RWPE2 (cell line): ENCODE measurements at regions not wholly inside any gene's neighbourhood (a gene's known extent, or its start where the extent isn't known, plus 50 kb on each side); places are given as distances from the start of the nearest gene placed in this dataset.
A peak's percentile ranks its signal among the peaks of the same experiment; 100 is the strongest.

ENCODE experiments used
- ATAC-seq: fragments of 200-7000 bp; cut with Tn5 transposase; 3 replicates; pipeline ENCODE4 v1.9.1; 2021; ENCODE audit warnings: low read depth
- DNase-seq: peaks from one replicate; pipeline ENCODE4 v3.0.0-alpha.2; 2020; ENCODE audit warnings: low spot score
- H3K27ac ChIP-seq: fragments of 450-650 bp; 2 replicates; pipeline ENCODE4 v1.5.1; 2017; ENCODE audit warnings: mild to moderate bottlenecking; ENCODE audit not compliant: poor library complexity, severe bottlenecking
- H3K27me3 ChIP-seq: fragments of 250-450 bp; sonication (Bioruptor Pico); 2 replicates; pipeline ENCODE4 v1.5.1; 2021; ENCODE audit warnings: mild to moderate bottlenecking, moderate library complexity; ENCODE audit not compliant: insufficient read depth, poor library complexity, severe bottlenecking
- H3K36me3 ChIP-seq: fragments of 250-450 bp; sonication (Bioruptor Pico); 2 replicates; pipeline ENCODE4 v1.5.1; 2020; ENCODE audit warnings: low read depth, mild to moderate bottlenecking, moderate library complexity
- H3K4me1 ChIP-seq: fragments of 250-450 bp; sonication (Bioruptor Pico); 2 replicates; pipeline ENCODE4 v1.5.1; 2021; ENCODE audit warnings: mild to moderate bottlenecking, moderate library complexity; ENCODE audit not compliant: insufficient read depth, poor library complexity, severe bottlenecking
- H3K4me3 ChIP-seq: fragments of 250-450 bp; sonication (Bioruptor Pico); 2 replicates; pipeline ENCODE4 v1.5.1; 2021; ENCODE audit warnings: mild to moderate bottlenecking, moderate library complexity; ENCODE audit not compliant: severe bottlenecking
- H3K9me3 ChIP-seq: fragments of 250-450 bp; sonication (Bioruptor Pico); 2 replicates; pipeline ENCODE4 v1.5.1; 2021; ENCODE audit warnings: mild to moderate bottlenecking, moderate library complexity; ENCODE audit not compliant: severe bottlenecking
- CTCF ChIP-seq: fragments of 450-650 bp; IDR thresholded peaks from one replicate; pipeline ENCODE4 v1.5.1; 2017; ENCODE audit warnings: mild to moderate bottlenecking, moderate library complexity; ENCODE audit not compliant: poor library complexity, severe bottlenecking

DNA sequence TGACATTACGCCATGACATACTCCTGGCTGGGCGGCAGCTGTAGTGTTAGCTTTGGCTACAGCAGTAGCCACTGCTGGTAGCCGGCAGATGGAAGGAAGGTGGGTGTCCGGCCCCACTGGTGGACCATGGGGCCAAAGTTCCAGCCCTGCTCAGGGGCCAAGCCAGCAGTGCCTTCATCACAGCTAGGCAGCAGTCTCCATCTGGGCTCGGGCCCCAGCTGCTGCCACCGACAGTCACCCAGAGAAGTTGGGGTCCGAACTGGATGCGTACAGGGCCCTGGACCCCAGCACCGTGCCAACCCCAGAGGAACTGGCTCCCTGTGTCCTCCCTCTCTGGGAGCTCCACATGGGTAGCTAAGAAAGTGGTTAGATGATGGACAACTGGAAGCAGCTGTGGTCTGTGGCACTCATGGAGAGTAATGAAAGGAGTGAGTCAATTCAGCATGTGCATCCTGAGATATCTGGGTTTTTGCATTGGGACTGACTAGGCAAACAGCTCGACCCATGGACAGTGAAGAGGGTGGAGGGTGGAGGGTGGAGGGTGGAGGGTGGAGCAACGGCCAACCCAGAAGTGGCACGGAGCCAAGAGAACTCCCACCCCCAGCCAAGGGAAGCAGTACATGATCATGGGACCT, 366.6 kb upstream of the GRIA3 start:
- TF ChIP-seq CTCF, result no peak
- Histone ChIP-seq H3K9me3 (no peaks in the 10 kb centered on the region), H3K27me3 (no peaks in the 10 kb centered on the region), H3K36me3 (no peaks in the 10 kb centered on the region), H3K4me3 (no peak overlapping the region), H3K4me1 (no peaks in the 10 kb centered on the region), H3K27ac (no peak overlapping the region)
- DNase-seq (no peak), ATAC-seq (no peak)

DNA sequence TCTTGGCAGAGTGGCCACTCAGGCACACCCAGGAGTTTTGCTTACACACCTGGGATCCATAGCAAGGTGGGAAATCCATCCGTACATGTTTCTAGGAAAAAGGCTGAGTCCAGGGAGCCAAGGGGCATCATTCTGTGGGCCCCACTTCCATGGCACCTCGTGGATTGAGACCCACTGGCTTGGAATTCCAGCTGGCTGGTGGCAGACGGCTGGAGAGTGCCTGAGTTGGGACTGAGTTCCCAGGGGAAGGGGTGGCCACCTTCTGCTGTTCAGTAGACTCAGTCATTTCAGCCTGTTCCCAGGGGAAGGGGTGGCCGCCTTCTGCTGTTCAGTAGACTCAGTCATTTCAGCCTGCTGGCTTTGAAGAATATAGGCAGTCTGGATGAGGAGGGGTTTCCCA, 366.0 kb upstream of the GRIA3 start:
- Histone ChIP-seq H3K4me3 (no peak overlapping the region), H3K27ac (no peak overlapping the region), H3K4me1 (no peaks in the 10 kb centered on the region), H3K9me3 (no peaks in the 10 kb centered on the region), H3K36me3 (no peaks in the 10 kb centered on the region), H3K27me3 (no peaks in the 10 kb centered on the region)
- ATAC-seq (no peak), DNase-seq (no peak)
- TF ChIP-seq CTCF, result no peak

DNA sequence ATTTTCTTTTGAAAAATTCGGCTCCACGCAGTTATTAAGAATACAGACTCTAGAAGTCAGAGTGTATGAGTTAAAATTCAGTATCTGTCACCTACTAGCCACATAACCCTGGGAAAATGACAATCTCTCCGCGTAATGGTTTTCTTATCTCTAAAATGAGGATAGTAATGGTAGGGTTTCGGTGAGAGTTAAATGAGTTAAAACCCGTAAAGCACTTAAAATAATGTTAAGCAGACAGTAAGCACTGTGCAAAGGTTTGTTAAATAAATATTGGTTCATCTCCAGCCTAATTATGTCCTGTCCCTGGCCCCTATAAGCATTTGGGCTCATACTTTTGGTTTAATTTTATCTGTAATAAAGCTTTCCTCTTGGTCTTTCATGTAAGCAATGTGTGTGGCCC, 350.8 kb upstream of the GRIA3 start:
- H3K4me3 ChIP-seq, result no peak overlapping the region
- DNase-seq, result no peak
- no peaks in the 10 kb centered on the region for H3K36me3 ChIP-seq
- no peak overlapping the region for H3K27ac ChIP-seq
- no peaks in the 10 kb centered on the region for H3K4me1 ChIP-seq
- no peak for TF ChIP-seq CTCF
- no peaks in the 10 kb centered on the region for H3K9me3 ChIP-seq
- no peak for ATAC-seq
- no peaks in the 10 kb centered on the region for H3K27me3 ChIP-seq

- Histone ChIP-seq H3K27ac (no peak overlapping the region), H3K4me1 (no peaks in the 10 kb centered on the region), H3K9me3 (no peaks in the 10 kb centered on the region), H3K27me3 (no peaks in the 10 kb centered on the region), H3K4me3 (no peak overlapping the region), H3K36me3 (no peaks in the 10 kb centered on the region)
- DNase-seq (no peak), ATAC-seq (no peak)
- no peak for TF ChIP-seq CTCF
Measured at GRCh38 chrX:122835886-122836285, 348.2 kb upstream of the GRIA3 start.

GRCh38 chrX:122850326-122850725, 333.8 kb upstream of the GRIA3 start:
- peak; percentile 38; the same call in 1 of the 3 replicates for ATAC-seq
- no peak for DNase-seq
- TF ChIP-seq CTCF, result no peak

More at GRCh38 chrX:122850326-122850725, 333.8 kb upstream of the GRIA3 start:
- H3K4me3 ChIP-seq, result no peak overlapping the region
- H3K27me3 ChIP-seq, result no peaks in the 10 kb centered on the region
- H3K36me3 ChIP-seq, result no peaks in the 10 kb centered on the region
- H3K27ac ChIP-seq, result no peak overlapping the region
- no peaks in the 10 kb centered on the region for H3K4me1 ChIP-seq
- no peaks in the 10 kb centered on the region for H3K9me3 ChIP-seq
